H1 (cell line): ENCODE measurements at regions not wholly inside any gene's neighbourhood (a gene's known extent, or its start where the extent isn't known, plus 50 kb on each side); places are given as distances from the start of the nearest gene placed in this dataset.

Experiments
- TF ChIP-seq, protein P1 (sequence below): fragments of 300-600 bp; sonication (generic); IDR thresholded peaks from 2 replicates; pipeline ENCODE4 v1.7.1; 2012; ENCODE audit warnings: low read length, moderate library complexity, mild to moderate bottlenecking, inconsistent platforms; ENCODE audit not compliant: insufficient replicate concordance

DNA sequence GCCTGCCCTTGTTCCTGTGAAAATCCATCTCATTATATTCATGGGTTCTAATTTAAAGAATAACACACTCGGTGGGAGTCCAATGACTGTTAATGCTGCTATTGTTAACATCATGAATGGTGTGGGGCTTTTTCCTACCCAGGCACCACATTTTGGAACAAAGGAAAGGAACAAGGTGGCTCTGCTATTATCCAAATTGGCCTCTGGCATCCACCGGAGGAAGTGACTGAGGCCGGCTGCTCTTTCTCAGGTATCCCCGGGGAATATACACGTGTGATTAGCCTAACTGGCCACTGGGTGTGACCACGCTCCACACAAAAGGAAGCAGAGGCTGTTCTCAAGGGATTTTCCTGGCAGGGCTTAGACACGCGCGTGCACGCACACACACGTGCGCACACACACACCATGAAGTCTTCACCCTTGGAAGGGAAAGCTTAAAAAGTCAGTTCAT, 601.2 kb upstream of the ARID1B start (continued):
- TF ChIP-seq, protein P1, sequence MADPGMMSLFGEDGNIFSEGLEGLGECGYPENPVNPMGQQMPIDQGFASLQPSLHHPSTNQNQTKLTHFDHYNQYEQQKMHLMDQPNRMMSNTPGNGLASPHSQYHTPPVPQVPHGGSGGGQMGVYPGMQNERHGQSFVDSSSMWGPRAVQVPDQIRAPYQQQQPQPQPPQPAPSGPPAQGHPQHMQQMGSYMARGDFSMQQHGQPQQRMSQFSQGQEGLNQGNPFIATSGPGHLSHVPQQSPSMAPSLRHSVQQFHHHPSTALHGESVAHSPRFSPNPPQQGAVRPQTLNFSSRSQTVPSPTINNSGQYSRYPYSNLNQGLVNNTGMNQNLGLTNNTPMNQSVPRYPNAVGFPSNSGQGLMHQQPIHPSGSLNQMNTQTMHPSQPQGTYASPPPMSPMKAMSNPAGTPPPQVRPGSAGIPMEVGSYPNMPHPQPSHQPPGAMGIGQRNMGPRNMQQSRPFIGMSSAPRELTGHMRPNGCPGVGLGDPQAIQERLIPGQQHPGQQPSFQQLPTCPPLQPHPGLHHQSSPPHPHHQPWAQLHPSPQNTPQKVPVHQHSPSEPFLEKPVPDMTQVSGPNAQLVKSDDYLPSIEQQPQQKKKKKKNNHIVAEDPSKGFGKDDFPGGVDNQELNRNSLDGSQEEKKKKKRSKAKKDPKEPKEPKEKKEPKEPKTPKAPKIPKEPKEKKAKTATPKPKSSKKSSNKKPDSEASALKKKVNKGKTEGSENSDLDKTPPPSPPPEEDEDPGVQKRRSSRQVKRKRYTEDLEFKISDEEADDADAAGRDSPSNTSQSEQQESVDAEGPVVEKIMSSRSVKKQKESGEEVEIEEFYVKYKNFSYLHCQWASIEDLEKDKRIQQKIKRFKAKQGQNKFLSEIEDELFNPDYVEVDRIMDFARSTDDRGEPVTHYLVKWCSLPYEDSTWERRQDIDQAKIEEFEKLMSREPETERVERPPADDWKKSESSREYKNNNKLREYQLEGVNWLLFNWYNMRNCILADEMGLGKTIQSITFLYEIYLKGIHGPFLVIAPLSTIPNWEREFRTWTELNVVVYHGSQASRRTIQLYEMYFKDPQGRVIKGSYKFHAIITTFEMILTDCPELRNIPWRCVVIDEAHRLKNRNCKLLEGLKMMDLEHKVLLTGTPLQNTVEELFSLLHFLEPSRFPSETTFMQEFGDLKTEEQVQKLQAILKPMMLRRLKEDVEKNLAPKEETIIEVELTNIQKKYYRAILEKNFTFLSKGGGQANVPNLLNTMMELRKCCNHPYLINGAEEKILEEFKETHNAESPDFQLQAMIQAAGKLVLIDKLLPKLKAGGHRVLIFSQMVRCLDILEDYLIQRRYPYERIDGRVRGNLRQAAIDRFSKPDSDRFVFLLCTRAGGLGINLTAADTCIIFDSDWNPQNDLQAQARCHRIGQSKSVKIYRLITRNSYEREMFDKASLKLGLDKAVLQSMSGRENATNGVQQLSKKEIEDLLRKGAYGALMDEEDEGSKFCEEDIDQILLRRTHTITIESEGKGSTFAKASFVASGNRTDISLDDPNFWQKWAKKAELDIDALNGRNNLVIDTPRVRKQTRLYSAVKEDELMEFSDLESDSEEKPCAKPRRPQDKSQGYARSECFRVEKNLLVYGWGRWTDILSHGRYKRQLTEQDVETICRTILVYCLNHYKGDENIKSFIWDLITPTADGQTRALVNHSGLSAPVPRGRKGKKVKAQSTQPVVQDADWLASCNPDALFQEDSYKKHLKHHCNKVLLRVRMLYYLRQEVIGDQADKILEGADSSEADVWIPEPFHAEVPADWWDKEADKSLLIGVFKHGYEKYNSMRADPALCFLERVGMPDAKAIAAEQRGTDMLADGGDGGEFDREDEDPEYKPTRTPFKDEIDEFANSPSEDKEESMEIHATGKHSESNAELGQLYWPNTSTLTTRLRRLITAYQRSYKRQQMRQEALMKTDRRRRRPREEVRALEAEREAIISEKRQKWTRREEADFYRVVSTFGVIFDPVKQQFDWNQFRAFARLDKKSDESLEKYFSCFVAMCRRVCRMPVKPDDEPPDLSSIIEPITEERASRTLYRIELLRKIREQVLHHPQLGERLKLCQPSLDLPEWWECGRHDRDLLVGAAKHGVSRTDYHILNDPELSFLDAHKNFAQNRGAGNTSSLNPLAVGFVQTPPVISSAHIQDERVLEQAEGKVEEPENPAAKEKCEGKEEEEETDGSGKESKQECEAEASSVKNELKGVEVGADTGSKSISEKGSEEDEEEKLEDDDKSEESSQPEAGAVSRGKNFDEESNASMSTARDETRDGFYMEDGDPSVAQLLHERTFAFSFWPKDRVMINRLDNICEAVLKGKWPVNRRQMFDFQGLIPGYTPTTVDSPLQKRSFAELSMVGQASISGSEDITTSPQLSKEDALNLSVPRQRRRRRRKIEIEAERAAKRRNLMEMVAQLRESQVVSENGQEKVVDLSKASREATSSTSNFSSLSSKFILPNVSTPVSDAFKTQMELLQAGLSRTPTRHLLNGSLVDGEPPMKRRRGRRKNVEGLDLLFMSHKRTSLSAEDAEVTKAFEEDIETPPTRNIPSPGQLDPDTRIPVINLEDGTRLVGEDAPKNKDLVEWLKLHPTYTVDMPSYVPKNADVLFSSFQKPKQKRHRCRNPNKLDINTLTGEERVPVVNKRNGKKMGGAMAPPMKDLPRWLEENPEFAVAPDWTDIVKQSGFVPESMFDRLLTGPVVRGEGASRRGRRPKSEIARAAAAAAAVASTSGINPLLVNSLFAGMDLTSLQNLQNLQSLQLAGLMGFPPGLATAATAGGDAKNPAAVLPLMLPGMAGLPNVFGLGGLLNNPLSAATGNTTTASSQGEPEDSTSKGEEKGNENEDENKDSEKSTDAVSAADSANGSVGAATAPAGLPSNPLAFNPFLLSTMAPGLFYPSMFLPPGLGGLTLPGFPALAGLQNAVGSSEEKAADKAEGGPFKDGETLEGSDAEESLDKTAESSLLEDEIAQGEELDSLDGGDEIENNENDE = peak; percentile 83
